ENCODE measurements at regions not wholly inside any gene's neighbourhood (a gene's known extent, or its start where the extent isn't known, plus 50 kb on each side); places are given as distances from the start of the nearest gene placed in this dataset.

DNA sequence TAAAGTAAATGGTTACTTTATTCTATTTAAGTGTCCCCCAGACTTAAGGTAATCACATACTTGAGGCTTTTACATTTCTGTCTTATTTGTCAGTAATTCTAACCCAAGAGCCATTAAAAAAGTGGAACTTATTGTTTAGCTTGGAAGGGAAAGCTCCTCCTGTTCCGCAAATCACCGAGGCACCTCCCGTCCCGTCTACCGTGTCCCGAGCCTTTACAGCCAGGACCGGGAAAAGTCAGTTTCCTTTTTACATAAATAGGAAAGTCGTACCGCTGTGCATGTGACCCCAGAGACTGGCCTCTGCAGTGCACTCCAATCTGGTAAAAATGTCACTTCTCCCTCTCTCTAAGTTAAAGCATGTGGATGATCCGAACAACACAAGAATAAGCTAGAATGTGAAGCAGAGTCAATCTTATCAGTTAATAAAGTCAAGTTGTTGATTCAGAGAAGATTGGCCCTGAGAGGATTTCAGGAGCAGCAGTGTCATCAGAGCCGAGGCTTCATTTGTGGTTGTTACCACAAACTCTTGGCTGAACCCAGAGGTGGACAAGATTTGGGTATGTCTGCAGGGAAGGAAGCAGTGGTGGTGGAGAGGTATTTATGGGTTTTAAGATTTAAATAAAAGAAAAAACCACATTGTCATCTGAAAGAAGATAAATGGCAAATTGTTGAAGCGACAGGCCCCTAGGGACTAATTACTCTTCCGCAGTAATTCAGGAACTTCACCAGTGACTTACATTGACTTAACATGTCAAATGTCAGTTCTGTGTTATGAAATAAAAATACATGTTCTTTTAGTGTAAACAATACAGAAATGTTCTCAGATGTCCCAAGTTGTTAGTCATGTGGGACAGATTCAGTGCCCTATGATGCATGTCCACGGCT is 316.6 kb upstream of the ZNF32 start:
- DNase-seq = no peak
- intact Hi-C loops (cut with DNase I; ENCODE audit: low total_unique reads) = no loop called here
- in situ Hi-C loops (cut with MboI; ENCODE audit: low pct_ligation_motif_present in 1 of 4, low pct_unique_long_range_greater_than_20kb in 1 of 4, low sequenced_read_pairs in 3 of 4) = no loop called here
- Histone ChIP-seq H3K36me3 (no peaks in the 10 kb centered on the region), H3K4me3 (no peak overlapping the region), H3K9me3 (no peaks in the 10 kb centered on the region), H3K27me3 (no peaks in the 10 kb centered on the region), H3K4me1 (peaks cover 0 to 4% (median 0%) of the 10 kb centered on the region in 4 donors), H3K27ac (peak overlapping the region in 2 of 4 donors; percentile 19 to 20)
- TF ChIP-seq EP300 (IDR thresholded peaks at IDR 0.05; ENCODE audit: low read depth) (no peak), POLR2A (IDR thresholded peaks at IDR 0.05) (no peak), POLR2AphosphoS5 (IDR thresholded peaks at IDR 0.05) (no peak)
- TF ChIP-seq, protein P1, sequence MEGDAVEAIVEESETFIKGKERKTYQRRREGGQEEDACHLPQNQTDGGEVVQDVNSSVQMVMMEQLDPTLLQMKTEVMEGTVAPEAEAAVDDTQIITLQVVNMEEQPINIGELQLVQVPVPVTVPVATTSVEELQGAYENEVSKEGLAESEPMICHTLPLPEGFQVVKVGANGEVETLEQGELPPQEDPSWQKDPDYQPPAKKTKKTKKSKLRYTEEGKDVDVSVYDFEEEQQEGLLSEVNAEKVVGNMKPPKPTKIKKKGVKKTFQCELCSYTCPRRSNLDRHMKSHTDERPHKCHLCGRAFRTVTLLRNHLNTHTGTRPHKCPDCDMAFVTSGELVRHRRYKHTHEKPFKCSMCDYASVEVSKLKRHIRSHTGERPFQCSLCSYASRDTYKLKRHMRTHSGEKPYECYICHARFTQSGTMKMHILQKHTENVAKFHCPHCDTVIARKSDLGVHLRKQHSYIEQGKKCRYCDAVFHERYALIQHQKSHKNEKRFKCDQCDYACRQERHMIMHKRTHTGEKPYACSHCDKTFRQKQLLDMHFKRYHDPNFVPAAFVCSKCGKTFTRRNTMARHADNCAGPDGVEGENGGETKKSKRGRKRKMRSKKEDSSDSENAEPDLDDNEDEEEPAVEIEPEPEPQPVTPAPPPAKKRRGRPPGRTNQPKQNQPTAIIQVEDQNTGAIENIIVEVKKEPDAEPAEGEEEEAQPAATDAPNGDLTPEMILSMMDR (IDR thresholded peaks at IDR 0.05) = no peak
- WGBS, 2 donors (ENCODE audit: low coverage in 1 of 2) = 50 to 52% methylated on average over 12 to 14 of the region's 14 CpGs

DNA sequence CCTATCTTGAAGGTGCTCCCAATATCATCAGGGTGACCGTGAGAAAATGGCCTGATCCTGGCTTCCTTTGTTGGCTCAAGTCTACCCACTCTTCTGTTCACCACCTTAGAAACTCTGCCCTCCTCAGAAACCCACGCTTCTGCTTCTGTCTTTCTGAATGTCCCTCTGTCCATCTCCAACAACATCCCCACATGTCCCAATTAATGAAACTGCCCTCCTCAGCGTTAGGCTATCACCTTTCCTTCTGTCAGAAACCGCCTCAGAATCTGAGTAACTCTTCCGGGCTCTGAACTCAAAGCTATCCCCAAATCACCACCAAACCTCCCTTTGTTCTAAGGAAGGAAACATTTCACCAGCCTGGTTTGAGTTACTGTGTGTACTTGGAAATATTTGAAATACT is 315.8 kb upstream of the ZNF32 start:
- Histone ChIP-seq H3K27me3 (no peaks in the 10 kb centered on the region), H3K27ac (peak overlapping the region in 1 of 4 donors; percentile 5), H3K4me1 (peaks cover 0 to 4% (median 0%) of the 10 kb centered on the region in 4 donors), H3K9me3 (no peaks in the 10 kb centered on the region), H3K36me3 (no peaks in the 10 kb centered on the region), H3K4me3 (no peak overlapping the region)
- DNase-seq = no peak
- intact Hi-C loops (cut with DNase I; ENCODE audit: low total_unique reads) (no loop called here), in situ Hi-C loops (cut with MboI; ENCODE audit: low pct_ligation_motif_present in 1 of 4, low pct_unique_long_range_greater_than_20kb in 1 of 4, low sequenced_read_pairs in 3 of 4) (no loop called here)
- WGBS, 2 donors (ENCODE audit: low coverage in 1 of 2) = 81 to 95% methylated on average over 4 to 5 of the region's 5 CpGs
- no peak for TF ChIP-seq POLR2A (IDR thresholded peaks at IDR 0.05)

DNA sequence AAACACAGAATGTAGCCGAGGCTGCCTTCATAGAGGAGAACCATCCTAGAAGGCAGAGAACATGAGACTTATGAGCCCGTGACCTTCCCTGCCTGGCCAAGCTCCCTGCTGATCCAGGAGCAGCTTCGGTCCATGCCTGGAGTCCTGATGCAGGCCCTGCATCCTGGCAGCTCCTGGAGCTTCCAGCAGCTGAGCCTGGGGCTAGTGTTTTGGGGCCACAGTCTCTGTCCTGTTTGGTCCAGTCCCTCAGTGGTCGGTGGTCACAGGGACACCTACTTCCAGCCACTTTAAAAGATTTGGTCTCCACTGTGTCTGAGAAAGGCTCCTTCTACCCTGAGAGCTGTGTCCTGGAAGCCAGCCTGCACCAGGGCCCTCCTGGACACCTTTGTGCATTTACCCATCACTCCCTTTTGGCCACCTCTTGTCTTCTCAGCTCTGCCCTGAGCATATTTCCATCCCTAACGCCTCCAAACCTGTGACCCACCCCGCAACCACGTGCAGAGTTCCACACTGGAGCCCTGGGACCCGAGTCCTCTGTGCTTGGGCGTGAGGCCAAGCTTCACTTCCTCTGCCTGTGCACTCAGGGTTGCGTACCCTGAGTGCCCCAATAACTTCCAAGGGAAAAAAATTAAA is 315.2 kb upstream of the ZNF32 start:
- intact Hi-C loops (cut with DNase I; ENCODE audit: low total_unique reads) = no loop called here
- 52 to 78% methylated on average over 6 to 10 of the region's 10 CpGs for WGBS, 2 donors (ENCODE audit: low coverage in 1 of 2)

DNA sequence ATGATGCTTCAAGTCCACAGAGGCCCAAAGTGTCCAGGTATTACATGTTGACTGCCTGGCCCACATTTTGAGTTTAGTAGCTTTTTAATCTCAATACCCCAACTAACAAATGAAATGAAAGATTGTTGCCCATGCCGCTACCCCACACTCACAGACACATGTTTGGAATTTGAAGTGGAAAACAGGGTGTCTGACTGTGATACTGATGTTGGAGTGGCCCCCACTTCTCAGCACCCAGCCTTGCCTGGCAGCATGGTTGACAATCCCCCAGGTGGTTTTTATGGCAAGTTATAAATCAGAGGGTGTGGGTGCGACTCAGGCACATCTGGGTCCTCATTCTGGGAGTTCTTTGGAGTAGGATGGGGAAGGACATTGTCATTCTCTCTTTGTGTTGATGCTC is 314.7 kb upstream of the ZNF32 start:
- no peak for DNase-seq
- H3K9me3 ChIP-seq = no peaks in the 10 kb centered on the region
- peaks cover 0 to 4% (median 0%) of the 10 kb centered on the region in 4 donors for H3K4me1 ChIP-seq
- in situ Hi-C loops (cut with MboI; ENCODE audit: low pct_ligation_motif_present in 1 of 4, low pct_unique_long_range_greater_than_20kb in 1 of 4, low sequenced_read_pairs in 3 of 4) (no loop called here), intact Hi-C loops (cut with DNase I; ENCODE audit: low total_unique reads) (no loop called here)
- H3K36me3 ChIP-seq = no peaks in the 10 kb centered on the region
- TF ChIP-seq, protein P1 (IDR thresholded peaks at IDR 0.05) = no peak
- TF ChIP-seq POLR2AphosphoS5 (IDR thresholded peaks at IDR 0.05) = no peak
- TF ChIP-seq EP300 (IDR thresholded peaks at IDR 0.05; ENCODE audit: low read depth) = no peak
- no peak for TF ChIP-seq POLR2A (IDR thresholded peaks at IDR 0.05)
- H3K4me3 ChIP-seq = no peak overlapping the region
- no peaks in the 10 kb centered on the region for H3K27me3 ChIP-seq
- WGBS, 2 donors (ENCODE audit: low coverage in 1 of 2) = 79% methylated on average over 2 of the region's 2 CpGs; no CpG with 5 or more reads in 1 of the 2 donors
- H3K27ac ChIP-seq = no peak overlapping the region

More for the DNA sequence above, 315.2 kb upstream of the ZNF32 start:
- no peak overlapping the region for H3K4me3 ChIP-seq
- no peaks in the 10 kb centered on the region for H3K9me3 ChIP-seq
- H3K36me3 ChIP-seq = no peaks in the 10 kb centered on the region
- in situ Hi-C loops (cut with MboI; ENCODE audit: low pct_ligation_motif_present in 1 of 4, low pct_unique_long_range_greater_than_20kb in 1 of 4, low sequenced_read_pairs in 3 of 4) = no loop called here
- DNase-seq = no peak
- no peaks in the 10 kb centered on the region for H3K27me3 ChIP-seq
- H3K27ac ChIP-seq = peak overlapping the region in 1 of 4 donors; percentile 5
- TF ChIP-seq EP300 (IDR thresholded peaks at IDR 0.05; ENCODE audit: low read depth) (no peak), POLR2A (IDR thresholded peaks at IDR 0.05) (no peak), POLR2AphosphoS5 (IDR thresholded peaks at IDR 0.05) (no peak)
- TF ChIP-seq, protein P1 (IDR thresholded peaks at IDR 0.05) = no peak
- H3K4me1 ChIP-seq = peaks cover 0 to 4% (median 0%) of the 10 kb centered on the region in 4 donors

Measured in transverse colon (tissue), 4 donors.